ENCODE measurements at regions not wholly inside any gene's neighbourhood (a gene's known extent, or its start where the extent isn't known, plus 50 kb on each side); places are given as distances from the start of the nearest gene placed in this dataset.

GRCh38 chr4:60589425-60589824 lies 610.7 kb upstream of the ADGRL3 start:
- H3K27me3 ChIP-seq (ENCODE audit: control insufficient read depth, insufficient read depth, low read length): no peaks in the 10 kb centered on the region
- DNase-seq: no peak

GRCh38 chr4:60590116-60590515 lies 610.0 kb upstream of the ADGRL3 start:
- no peaks in the 10 kb centered on the region for H3K27me3 ChIP-seq (ENCODE audit: control insufficient read depth, insufficient read depth, low read length)

More at GRCh38 chr4:60589425-60589824, 610.7 kb upstream of the ADGRL3 start:
- no peak overlapping the region for H3K4me3 ChIP-seq (ENCODE audit: insufficient read depth, low read depth, low read length)
- H3K36me3 ChIP-seq (replicated peaks; ENCODE audit: control insufficient read depth, insufficient read depth, low read length): no peaks in the 10 kb centered on the region

DNA sequence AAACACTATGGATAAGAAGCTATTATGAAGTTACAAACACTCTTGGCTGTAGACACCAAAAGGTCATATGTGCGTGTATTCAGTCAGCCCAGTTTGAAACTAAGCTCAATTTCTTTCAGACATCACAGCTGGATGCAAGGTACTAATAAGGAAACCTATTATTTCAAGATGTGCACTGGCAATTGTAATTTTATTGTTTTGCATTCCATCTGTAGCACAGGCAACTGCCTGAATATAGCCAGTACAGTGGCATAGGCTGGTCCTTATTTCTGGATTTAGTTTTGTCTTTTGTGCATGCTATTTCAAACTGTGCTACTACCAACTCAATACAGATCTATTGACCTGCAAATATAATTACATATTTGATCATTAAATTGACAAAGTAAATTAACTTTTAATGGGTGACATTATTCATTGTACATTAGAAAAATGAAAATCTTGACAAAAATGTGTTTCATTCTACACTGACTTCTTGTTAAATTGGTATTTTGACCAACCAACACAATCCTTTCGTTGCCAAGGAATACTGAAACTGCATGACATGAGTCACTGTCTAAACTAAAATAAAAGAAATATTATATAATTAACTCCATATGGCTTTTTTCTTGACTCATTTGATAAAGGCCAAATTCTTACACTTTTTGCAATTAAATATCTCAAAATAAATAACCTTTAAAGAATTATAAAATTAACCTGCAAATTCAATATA lies 594.3 kb upstream of the ADGRL3 start:
- H3K36me3 ChIP-seq (replicated peaks; ENCODE audit: control insufficient read depth, insufficient read depth, low read length): no peaks in the 10 kb centered on the region
- no peak overlapping the region for H3K4me3 ChIP-seq (ENCODE audit: insufficient read depth, low read depth, low read length)
- H3K27me3 ChIP-seq (ENCODE audit: control insufficient read depth, insufficient read depth, low read length): no peaks in the 10 kb centered on the region
- DNase-seq: no peak

More at GRCh38 chr4:60590116-60590515, 610.0 kb upstream of the ADGRL3 start:
- no peak for DNase-seq
- no peak overlapping the region for H3K4me3 ChIP-seq (ENCODE audit: insufficient read depth, low read depth, low read length)
- no peaks in the 10 kb centered on the region for H3K36me3 ChIP-seq (replicated peaks; ENCODE audit: control insufficient read depth, insufficient read depth, low read length)

- H3K4me3 ChIP-seq (ENCODE audit: insufficient read depth, low read depth, low read length): no peak overlapping the region
- no peak for DNase-seq
- no peaks in the 10 kb centered on the region for H3K27me3 ChIP-seq (ENCODE audit: control insufficient read depth, insufficient read depth, low read length)
- H3K36me3 ChIP-seq (replicated peaks; ENCODE audit: control insufficient read depth, insufficient read depth, low read length): no peaks in the 10 kb centered on the region
These were observed 588.2 kb upstream of the ADGRL3 start for GRCh38 chr4:60611762-60612496.

GRCh38 chr4:60617731-60618130 lies 582.4 kb upstream of the ADGRL3 start:
- no peaks in the 10 kb centered on the region for H3K36me3 ChIP-seq (replicated peaks; ENCODE audit: control insufficient read depth, insufficient read depth, low read length)
- no peak for DNase-seq
- no peak overlapping the region for H3K4me3 ChIP-seq (ENCODE audit: insufficient read depth, low read depth, low read length)
- H3K27me3 ChIP-seq (ENCODE audit: control insufficient read depth, insufficient read depth, low read length): no peaks in the 10 kb centered on the region

GRCh38 chr4:60619531-60620305 lies 580.4 kb upstream of the ADGRL3 start:
- H3K36me3 ChIP-seq (replicated peaks; ENCODE audit: control insufficient read depth, insufficient read depth, low read length): no peaks in the 10 kb centered on the region
- no peak overlapping the region for H3K4me3 ChIP-seq (ENCODE audit: insufficient read depth, low read depth, low read length)
- no peak for DNase-seq
- no peaks in the 10 kb centered on the region for H3K27me3 ChIP-seq (ENCODE audit: control insufficient read depth, insufficient read depth, low read length)

- Histone ChIP-seq H3K36me3 (replicated peaks; ENCODE audit: control insufficient read depth, insufficient read depth, low read length) (no peaks in the 10 kb centered on the region), H3K4me3 (ENCODE audit: insufficient read depth, low read depth, low read length) (no peak overlapping the region), H3K27me3 (ENCODE audit: control insufficient read depth, insufficient read depth, low read length) (no peaks in the 10 kb centered on the region)
- DNase-seq: no peak
These were observed 562.1 kb upstream of the ADGRL3 start for GRCh38 chr4:60637976-60638375.

GRCh38 chr4:60648774-60649173 lies 551.4 kb upstream of the ADGRL3 start:
- DNase-seq: no peak
- H3K36me3 ChIP-seq (replicated peaks; ENCODE audit: control insufficient read depth, insufficient read depth, low read length): no peaks in the 10 kb centered on the region
- no peaks in the 10 kb centered on the region for H3K27me3 ChIP-seq (ENCODE audit: control insufficient read depth, insufficient read depth, low read length)

DNA sequence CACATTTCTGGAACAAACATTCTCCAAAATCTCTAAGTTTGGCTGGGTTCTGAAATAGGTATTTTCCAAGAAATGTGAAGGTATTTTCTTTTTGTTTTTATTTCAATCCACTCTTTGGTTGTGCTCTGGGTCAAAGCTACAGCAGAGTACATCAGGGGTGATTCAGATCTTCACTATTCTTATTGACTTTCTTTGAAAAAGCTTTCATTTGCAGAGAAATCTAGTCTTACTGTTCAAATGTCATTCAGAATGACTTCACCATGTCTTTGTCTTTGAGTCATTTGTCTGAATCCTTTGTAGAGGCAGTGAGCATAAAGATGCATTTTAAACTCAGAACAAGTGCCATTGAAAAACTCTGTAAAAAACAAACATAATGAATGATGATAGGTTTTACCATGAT lies 547.2 kb upstream of the ADGRL3 start:
- no peaks in the 10 kb centered on the region for H3K27me3 ChIP-seq (ENCODE audit: control insufficient read depth, insufficient read depth, low read length)
- H3K36me3 ChIP-seq (replicated peaks; ENCODE audit: control insufficient read depth, insufficient read depth, low read length): no peaks in the 10 kb centered on the region
- DNase-seq: no peak
- no peak overlapping the region for H3K4me3 ChIP-seq (ENCODE audit: insufficient read depth, low read depth, low read length)

More at GRCh38 chr4:60648774-60649173, 551.4 kb upstream of the ADGRL3 start:
- H3K4me3 ChIP-seq (ENCODE audit: insufficient read depth, low read depth, low read length): no peak overlapping the region

DNA sequence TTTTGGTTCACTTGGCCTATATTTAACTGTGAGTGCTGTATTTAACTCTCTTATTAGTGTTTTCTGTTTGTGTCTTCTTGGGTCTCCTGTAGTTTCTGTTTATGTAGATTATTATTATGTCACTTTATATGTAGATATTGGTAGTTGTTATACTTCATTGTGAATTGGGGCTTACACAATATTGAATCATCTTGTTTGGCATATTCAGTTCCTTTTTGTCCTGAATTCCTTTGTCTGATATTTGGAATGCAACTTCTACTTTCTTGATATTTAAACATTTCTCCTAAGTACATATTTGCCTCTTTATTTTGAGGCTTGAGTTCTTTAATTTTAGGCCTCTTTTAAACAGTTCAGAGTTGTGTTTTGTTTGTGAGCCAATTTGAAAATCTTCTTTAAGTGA lies 544.8 kb upstream of the ADGRL3 start:
- Histone ChIP-seq H3K27me3 (ENCODE audit: control insufficient read depth, insufficient read depth, low read length) (no peaks in the 10 kb centered on the region), H3K36me3 (replicated peaks; ENCODE audit: control insufficient read depth, insufficient read depth, low read length) (no peaks in the 10 kb centered on the region)

DNA sequence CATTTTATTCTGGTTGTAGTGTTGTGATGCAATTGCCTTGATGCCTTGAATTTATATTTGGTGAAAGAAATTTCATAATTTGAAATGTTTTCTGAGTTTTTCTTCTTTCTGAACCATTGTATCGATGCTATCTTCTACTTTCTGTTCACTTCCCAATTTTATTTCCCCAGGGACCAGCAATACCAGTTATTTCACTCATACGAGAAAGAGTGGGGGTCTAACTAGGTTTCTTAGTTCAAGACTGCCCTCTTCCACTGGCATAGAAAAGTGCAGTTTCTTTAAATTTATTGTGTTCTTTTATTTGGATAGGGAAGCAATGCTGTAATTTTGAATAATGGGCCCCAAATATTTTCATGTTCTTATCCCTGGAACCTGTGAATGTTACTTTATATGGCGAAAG lies 544.0 kb upstream of the ADGRL3 start:
- no peaks in the 10 kb centered on the region for H3K36me3 ChIP-seq (replicated peaks; ENCODE audit: control insufficient read depth, insufficient read depth, low read length)
- no peak overlapping the region for H3K4me3 ChIP-seq (ENCODE audit: insufficient read depth, low read depth, low read length)
- DNase-seq: peak; percentile 7
- H3K27me3 ChIP-seq (ENCODE audit: control insufficient read depth, insufficient read depth, low read length): no peaks in the 10 kb centered on the region

More for the DNA sequence above, 544.8 kb upstream of the ADGRL3 start:
- no peak overlapping the region for H3K4me3 ChIP-seq (ENCODE audit: insufficient read depth, low read depth, low read length)
- DNase-seq: no peak

DNA sequence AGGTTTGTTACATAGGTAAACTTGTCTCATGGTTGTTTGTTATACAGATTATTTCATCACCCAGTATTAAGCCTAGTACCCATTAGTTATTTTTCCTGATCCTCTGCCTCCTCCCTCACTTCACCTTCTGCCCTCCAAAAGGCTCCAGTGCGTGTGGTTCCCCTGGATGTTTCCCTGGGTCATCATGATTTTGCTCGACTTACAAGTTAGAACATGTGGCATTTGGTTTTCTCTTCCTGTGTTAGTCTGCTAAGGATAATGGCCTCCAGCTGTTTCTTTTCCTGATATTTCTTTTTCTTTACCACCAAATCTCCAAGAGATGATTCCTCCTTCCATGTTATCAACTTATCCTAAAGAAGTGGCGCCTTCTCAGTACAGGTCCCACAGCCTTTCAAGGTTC lies 543.1 kb upstream of the ADGRL3 start:
- DNase-seq: no peak
- Histone ChIP-seq H3K4me3 (ENCODE audit: insufficient read depth, low read depth, low read length) (no peak overlapping the region), H3K36me3 (replicated peaks; ENCODE audit: control insufficient read depth, insufficient read depth, low read length) (no peaks in the 10 kb centered on the region), H3K27me3 (ENCODE audit: control insufficient read depth, insufficient read depth, low read length) (no peaks in the 10 kb centered on the region)

GRCh38 chr4:60657807-60658206 lies 542.3 kb upstream of the ADGRL3 start:
- DNase-seq: no peak
- Histone ChIP-seq H3K27me3 (ENCODE audit: control insufficient read depth, insufficient read depth, low read length) (no peaks in the 10 kb centered on the region), H3K4me3 (ENCODE audit: insufficient read depth, low read depth, low read length) (no peak overlapping the region), H3K36me3 (replicated peaks; ENCODE audit: control insufficient read depth, insufficient read depth, low read length) (no peaks in the 10 kb centered on the region)

GRCh38 chr4:60663769-60664168 lies 536.4 kb upstream of the ADGRL3 start:
- no peak for DNase-seq
- H3K27me3 ChIP-seq (ENCODE audit: control insufficient read depth, insufficient read depth, low read length): no peaks in the 10 kb centered on the region
- no peak overlapping the region for H3K4me3 ChIP-seq (ENCODE audit: insufficient read depth, low read depth, low read length)
- H3K36me3 ChIP-seq (replicated peaks; ENCODE audit: control insufficient read depth, insufficient read depth, low read length): no peaks in the 10 kb centered on the region

- no peaks in the 10 kb centered on the region for H3K36me3 ChIP-seq (replicated peaks; ENCODE audit: control insufficient read depth, insufficient read depth, low read length)
- no peaks in the 10 kb centered on the region for H3K27me3 ChIP-seq (ENCODE audit: control insufficient read depth, insufficient read depth, low read length)
- H3K4me3 ChIP-seq (ENCODE audit: insufficient read depth, low read depth, low read length): no peak overlapping the region
- no peak for DNase-seq
These were observed 517.2 kb upstream of the ADGRL3 start for GRCh38 chr4:60682901-60683300.

All from H7 (cell line).